ENCODE measurements at regions not wholly inside any gene's neighbourhood (a gene's known extent, or its start where the extent isn't known, plus 50 kb on each side); places are given as distances from the start of the nearest gene placed in this dataset.

DNA sequence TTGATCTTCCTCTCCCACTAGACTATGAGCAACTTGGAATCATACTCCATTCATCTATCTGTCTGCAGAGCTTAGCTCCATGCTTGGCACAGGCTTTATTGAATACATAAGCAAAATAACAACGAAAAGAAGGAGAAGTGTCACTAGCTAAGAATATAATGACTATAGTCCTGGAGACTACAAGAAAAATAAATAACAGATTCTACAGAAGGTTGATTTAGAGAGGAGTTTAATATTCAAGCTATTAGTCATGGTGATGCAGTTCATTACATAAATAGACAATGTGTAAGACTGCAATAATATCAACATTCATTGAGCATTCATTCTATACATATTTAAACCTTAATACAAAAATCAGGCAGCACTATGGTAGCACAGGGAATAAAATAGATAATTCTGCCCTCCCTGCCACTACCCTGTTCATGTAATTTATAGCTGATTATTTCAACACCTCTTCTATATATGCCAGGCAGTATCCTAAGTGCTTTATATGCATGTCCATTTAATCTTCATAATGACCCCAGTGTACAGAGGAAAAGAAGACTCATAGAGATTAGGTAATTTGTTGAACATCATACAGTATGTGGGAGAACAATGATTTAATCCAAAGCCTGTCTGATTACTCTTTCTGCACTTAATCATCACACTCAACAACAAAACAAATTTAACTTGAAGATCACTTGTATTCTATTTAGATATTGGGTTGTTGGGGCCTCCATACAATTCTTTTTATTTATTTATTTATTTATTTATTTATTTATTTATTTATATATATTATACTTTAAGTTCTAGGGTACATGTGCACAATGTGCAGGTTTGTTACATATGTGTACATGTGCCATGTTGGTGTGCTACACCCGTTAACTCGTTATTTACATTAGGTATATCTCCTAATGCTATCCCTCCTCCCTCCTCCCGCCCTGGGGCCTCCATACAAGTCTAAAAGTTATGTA is 165.3 kb downstream of the RNF152 start:
- DNase-seq (ENCODE audit: low spot score) = no peak

DNA sequence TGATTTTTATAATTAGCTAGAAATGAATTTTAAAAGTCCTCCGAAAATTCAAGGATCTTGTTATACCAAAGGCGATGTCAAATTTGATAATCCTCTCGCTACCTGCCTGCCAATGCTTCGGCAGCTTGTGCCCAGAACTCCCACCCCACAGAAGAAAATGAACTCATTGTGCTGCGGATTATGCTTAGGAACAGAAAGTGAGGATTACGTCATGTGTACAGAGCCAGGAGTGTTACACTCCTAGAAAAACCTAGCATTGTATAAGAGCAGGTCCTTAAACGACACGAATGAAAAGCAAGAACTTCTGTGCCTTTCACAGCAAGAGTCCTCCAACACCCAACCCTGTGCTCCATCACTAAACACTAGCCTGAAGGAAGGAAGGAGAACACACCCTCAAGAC is 168.3 kb downstream of the RNF152 start:
- DNase-seq (ENCODE audit: low spot score) = no peak

DNA sequence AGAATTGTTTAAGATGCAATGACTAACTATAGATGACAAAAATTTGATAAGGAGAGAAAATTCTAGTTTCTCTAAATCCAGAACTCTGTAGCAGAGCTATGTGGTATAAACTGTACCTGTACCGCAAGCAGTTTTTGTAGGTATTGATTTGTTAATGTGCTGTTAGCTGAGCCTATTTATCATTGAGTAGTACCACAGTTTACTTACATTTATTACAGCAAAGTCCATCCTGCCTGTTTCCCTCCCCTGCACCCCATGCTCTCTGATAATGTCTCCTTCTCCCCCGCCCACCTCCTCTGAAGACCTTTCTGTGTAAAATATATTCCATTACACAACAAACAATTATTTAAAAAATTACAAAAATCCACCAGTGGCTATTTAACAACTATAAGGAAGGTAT is 170.6 kb downstream of the RNF152 start:
- no peak for DNase-seq (ENCODE audit: low spot score)

DNA sequence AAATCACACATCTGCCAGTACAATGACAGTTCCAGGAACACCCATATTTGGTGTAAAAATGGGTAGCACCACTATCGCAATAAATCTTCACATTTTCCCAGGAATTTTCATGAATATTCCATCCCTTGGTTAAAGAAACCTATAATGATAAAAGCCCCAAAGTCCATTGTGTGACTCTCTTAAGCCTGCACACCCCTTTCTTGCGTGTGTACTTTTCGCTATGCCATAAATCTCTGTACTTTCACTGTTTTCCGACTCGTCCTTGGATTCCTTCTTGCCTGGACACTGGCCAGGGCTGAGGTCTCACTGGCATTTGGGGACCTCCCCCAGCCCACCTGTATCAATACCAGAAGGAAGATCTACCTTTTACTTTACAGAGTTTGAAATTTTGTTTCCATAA is 172.3 kb downstream of the RNF152 start:
- DNase-seq (ENCODE audit: low spot score) = no peak

DNA sequence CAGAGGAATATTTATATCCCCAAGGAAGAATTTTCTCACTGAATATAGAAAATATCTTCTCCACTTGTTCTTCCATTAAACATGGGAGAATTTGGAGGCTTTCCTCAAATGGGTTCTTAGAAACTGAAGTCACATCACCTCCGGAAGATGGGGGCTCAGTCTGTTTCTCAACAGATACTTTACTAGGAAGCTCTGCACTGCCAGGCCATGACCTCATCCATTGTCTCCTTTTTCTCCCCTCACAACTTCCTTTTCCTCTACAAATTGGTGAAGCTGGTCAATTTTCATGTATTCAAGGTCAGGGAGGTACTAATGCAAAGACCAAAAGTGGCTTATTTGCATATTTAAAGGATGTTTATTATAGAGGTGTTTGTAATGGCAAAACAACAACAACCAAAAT is 173.1 kb downstream of the RNF152 start:
- no peak for DNase-seq (ENCODE audit: low spot score)

DNA sequence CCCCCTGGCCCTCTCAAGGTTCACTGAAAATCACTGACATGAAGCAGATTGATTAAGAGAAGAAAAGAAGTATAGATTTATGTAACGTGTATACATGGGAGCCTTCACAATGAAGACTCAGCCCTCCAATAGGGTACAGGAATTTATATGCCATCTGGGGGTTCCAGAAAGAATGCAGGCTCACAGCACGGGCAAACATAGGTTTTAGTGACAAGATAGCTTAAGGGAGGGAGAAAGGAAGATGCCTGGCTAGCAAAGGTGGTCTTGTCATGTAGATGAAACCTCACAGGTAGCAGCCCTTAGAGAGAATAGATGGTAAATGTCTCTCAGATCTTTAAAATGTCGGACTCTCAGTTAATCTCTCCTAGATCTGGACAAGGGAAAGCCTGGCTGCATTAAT is 173.9 kb downstream of the RNF152 start:
- no peak for DNase-seq (ENCODE audit: low spot score)

DNA sequence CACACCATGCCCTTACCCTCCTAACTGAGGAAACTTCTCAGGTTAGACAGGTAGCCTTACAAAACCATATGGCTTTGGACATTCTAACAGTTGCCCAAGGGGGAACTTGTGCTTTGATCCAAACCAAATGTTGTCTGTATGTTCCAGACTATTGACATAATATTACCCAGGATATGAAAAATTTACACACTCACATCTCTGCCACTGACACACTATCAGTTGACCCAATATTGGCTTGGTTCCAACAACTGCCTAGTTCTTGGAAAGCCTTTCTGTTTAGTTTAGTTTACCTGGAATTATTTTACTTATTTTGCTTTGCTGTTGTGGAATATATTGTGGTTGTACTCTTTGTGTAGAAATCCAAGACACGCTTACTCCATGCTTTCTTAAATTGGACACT is 178.4 kb downstream of the RNF152 start:
- DNase-seq (ENCODE audit: low spot score) = no peak

DNA sequence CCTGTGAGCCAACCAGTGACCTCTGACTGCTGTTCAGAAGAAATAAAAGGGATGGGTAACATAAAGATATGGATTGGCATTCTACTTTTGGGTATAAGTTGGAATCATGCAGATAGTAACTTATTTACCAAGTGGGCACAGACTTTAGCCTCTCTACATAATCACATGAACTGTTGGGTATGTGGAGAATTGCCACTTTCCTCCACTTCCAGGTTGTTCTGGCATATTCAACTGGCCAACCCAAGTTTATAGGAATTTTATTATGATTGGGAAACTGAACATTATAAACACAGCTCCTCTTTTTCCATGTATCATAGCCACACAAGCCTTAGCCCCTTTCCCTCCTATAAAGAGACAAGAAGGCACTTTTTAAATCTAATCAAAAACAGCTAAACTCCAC is 179.3 kb downstream of the RNF152 start:
- DNase-seq (ENCODE audit: low spot score) = no peak

DNA sequence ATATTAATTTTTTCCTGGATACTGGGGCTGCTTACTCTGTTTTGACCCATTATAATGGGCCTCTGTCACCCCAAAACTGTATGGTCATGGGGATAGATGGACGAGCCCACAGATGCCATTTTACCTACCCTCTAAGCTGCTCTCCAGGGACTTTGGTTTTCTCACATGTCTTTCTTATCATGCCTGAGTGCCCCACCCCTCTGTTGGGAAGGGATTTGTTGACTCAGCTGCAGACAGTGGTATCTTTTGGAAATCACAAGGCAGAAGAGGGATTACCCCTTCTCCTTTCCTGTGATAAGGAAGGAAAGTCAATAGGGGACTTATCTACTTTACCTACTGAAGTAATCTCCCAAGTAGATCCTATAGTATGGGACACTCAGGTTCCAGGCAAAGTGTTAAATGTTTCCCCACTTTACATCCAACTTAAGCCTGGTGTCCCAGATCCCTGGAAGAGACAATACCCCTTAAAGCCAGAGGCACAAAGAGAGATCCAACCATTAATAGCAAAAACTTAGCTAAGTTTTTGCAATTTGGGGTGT is 182.7 kb downstream of the RNF152 start:
- DNase-seq (ENCODE audit: low spot score) = no peak

DNA sequence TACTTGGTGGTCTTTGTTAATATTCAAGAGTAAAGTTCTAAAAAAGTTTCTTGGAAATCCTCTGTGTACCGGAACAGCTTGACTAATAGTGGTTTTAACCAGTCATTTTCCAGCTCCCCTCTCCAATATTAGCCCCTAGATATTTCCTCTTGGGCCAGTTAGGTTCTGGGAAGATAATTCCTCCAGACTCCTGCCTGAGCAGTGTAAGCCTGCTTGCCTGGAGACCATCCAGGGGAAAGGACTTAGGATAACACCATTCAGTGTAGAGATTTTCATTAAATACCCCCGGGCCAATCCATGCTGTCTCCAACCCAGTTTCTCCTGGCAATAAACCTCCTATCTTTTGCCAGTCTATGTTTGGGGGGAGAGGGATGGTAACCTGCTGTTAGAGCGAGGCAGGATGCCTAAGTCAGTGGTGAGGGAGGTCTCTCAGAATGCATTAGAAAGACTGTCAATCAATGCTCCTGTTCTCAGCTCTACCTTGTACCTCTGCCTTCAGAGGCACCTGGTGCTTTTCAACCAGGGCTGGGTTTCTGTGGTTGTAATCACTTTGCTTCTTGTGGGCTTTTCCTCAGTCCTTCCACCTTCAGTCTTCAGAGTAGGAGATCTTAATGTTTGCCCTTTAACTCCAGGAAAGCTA is 186.4 kb downstream of the RNF152 start:
- no peak for DNase-seq (ENCODE audit: low spot score)

DNA sequence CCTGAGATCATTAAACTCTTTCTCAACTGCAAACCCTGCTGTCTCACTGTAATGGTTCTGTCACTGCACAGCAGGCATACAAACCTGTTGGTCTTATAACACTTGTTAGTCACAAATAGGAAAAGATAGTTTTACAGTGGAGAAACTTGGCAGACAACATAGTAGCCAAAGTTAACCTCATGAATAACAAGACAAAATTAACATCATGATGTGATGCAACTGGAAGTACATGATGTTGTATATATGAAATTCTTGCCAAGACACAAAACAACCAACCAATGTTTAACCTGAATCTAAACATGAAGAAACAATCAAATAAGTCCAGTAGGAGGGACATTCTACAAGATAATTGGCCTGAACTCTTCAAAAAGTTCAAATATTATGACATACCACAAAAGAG is 189.3 kb downstream of the RNF152 start:
- no peak for DNase-seq (ENCODE audit: low spot score)

DNA sequence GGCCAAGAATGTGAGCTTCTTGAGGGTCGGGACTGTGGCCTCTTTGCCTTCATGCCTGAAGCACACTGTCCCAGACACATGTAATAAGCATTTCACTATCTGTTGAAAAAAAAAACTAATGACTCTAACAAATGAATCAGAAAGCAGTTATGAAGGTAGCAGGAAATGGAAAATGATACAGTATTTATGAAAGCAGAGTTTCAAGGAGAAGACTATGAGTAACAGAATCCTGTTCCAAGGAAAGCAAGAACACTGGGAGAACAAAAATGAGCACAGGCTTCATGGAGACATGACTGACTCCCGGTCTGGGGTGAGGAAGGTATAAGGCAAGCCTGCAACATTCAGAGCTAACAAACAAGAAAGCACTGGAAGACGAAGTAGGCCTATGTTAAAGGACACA is 190.8 kb downstream of the RNF152 start:
- DNase-seq (ENCODE audit: low spot score) = no peak

DNA sequence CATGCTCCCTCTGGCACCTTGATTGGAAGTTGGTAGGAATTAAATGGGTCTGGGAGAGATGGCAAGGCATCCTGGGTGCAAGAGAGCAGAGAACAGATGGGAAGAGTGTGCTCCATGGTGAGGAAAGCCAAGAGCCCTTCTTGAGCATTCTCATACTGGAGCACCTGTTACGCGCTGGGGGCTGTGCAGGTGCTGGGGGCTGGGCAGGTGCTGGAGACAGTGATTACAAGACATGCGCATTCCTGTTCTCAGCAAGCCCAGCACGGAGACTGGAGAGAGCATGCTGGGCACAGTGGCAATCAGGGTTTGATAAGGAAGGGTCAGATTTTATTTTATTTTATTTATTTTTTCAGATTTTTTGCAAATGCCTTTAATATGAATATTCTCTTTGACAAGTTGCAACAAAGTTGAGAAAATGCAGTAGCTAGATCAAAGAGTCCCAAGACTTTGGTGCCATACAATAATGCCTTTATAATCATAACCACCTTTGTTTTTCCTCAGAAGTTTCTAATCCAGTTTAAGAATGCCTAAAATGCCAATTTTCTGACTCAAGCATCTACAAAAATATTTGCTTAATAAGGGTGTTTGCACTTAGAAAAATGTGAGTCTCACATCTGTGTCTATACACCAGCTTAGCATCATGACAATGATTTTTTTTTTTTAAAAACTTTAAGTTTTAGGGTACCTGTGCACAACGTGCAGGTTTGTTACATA is 193.3 kb downstream of the RNF152 start:
- DNase-seq (ENCODE audit: low spot score) = no peak

DNA sequence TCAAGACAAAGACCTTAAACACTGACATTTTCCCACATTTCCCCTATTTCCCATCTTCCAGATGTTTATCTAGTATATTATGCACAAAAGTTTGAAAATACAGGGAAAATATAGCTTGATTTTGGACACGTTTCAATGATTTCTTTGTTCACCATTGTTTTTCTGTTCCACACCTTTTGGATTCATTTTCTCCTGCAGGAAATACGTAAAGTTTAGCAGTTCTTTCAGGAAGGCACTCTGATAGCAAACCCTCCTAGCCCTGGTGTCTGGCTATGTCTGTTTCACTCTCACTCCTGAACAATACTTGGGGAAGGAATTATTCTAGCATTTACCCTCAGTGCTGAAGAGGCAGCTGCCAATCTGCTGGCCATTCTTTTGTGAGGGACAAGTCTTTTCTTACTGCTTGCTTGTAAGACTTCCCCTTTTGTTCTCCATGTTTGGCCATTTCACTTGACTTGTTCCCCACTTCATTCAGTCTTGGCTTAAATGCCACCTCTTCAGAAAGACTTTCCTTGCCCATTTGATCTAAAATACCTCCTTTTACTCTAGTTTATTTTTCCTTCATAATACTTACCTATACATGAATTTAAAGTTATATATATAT is 195.4 kb downstream of the RNF152 start:
- no peak for DNase-seq (ENCODE audit: low spot score)

DNA sequence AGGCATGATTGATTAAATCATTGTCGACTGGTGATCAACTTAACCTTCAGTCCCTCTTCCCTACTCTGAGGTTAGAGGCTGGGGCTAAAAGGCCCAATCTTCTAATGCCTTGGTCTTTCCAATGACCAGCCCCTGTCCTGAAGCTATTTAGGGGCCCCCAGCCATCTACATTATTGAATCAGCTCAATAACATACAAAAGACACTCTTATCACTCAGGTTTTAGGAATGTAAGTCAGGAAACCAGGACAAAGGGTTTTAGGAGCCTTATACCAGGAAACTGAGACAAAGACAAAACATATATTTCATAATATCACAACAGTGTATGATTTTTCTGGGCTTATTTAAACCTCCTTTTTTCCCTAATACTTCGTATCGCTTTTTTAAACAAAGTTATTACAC is 198.6 kb downstream of the RNF152 start:
- DNase-seq (ENCODE audit: low spot score) = no peak

DNA sequence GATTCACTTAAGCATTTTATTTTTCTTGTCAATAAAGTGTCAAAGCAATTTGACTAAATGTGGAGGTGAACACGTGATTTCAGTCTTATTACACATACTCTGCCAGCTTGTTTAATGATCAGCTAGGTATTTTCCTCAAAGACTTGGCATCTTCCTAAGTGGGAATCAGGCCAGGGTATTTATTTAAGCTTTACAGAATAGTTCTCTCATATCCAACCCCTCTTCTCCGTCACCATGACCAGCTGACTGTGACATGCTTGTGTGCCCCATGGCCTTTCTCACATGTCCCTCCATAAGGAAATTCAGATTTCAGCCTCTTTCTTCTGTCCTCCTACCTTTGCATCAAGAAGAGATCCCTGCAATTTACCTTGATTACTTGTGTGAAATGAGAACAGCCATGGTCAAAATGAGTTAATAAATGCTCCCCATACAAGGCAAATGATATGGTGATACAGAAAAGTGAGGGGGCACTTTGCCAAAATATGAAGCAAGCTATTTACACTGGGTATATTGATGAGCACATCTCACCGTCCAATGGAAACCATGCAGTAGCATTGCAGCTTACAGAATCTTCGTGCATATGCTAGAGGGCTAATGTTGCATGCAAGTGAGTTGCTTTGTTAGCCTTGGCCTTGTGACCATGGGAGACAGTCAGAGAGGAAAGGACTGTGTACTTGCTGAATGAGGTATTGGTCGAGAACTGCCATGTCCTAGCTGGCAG is 202.2 kb downstream of the RNF152 start:
- no peak for DNase-seq (ENCODE audit: low spot score)

DNA sequence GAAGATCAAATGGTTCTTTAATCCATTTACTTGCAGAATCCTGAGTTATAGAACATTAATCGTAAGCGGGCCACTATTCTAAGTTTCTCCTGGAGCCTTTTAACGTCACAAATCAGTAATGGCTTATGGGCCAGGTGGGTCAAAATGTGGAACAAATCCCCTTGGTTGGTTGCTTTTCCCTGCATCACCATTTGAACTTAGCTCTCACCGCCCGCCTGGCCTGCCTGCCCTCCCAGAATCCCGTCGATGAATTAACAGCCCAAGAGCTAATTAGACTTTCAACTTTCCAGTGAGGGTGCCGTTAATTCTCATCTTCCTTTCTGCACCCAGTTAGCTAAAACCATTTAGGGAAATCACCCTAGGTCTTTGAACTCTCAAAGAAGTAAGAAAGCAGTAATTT is 205.5 kb downstream of the RNF152 start:
- DNase-seq (ENCODE audit: low spot score) = no peak

DNA sequence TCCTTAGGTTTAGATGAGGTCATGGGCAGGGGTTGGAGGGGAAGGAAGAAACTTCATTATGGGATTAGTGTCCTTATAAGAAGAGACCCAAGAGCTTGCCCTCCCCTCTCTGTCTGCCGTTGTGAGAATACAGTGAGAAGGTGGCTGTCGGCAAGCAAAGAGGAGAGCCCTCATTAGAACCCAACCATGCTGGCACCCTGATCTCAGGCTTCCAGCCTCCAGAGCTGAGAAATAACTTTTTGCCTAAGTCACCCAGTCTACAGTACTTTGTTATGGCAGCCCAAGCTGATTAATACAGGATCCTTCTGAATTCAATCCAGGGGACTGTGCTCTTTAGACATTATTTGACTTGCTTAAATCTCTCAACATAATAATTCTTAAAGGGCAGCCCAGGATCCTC is 209.0 kb downstream of the RNF152 start:
- DNase-seq (ENCODE audit: low spot score) = no peak

DNA sequence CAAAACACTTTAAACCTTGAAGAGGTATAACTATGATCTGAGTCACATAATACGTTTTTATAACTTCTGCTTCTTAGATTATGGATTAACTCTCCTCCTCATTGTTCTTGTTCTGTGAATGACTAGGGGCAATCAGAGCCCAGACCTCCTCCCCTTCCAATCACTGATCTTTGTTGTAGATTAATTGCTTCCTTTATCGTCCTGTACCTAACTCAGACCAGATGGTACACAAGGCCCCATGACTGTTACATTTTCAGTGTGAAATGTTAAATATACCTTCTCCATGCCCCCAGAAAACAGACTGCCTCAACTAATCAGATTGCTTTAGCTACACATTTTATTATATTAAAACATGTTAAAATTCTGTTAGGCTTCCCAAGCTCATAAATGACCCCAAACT is 211.7 kb downstream of the RNF152 start:
- DNase-seq (ENCODE audit: low spot score) = no peak

DNA sequence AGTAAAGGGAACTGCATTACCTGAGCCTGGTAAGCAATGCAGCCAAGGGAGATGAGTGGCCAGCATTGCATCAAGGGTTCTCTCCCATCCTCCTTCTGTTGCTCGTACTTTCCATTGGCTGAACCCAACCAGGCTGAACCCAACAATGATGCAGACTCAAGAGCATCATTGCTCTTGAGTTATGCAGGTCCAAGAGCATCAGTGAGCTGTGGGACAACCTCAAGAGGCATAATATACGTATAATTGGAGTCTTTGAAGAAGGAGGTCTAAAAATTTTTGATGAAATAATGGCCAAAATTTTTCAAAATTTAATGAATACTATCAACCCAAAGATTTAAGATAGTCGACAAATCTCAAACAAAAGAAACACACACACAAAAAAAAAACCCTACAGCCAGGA is 213.0 kb downstream of the RNF152 start:
- DNase-seq (ENCODE audit: low spot score) = no peak

DNA sequence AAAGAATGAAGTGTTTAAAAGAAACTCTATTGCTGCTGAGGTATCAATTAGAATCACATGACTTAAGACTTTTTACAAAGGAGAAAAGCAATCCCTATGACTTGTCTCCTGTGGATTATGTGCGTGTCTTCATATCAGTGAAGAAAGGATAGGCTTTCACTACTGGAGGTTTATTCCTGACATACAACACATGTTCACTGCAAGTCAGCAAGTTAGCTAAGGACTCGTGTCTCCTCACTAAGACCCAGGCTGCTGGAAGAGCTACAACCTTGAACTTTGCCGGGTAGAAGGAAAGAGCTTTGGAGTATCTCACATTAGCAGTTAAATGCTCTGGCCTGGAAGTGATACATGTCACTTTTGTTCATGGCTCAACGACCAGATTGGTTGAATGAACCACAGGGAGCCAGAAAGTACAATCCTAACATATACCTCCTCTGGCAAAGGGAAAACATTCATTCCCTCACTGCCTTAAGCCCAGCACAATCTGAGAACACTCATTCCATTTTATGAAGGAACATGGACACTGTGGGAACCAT is 215.3 kb downstream of the RNF152 start:
- no peak for DNase-seq (ENCODE audit: low spot score)
